CD14-positive monocyte (primary cell): ENCODE measurements at regions not wholly inside any gene's neighbourhood (a gene's known extent, or its start where the extent isn't known, plus 50 kb on each side); places are given as distances from the start of the nearest gene placed in this dataset.

Source experiments
- DNase-seq, 3 donors: peaks; one replicate each; pipeline ENCODE4 v3.0.0-alpha.2; 2011 to 2022
- H2AFZ ChIP-seq: 2 replicates; pipeline ENCODE4 v1.6.0; 2012; ENCODE audit warnings: mild to moderate bottlenecking, low read depth, low read length, inconsistent platforms; ENCODE audit not compliant: insufficient read depth, poor library complexity, severe bottlenecking
- H3K27ac ChIP-seq, 2 donors: 1 replicate in 1 of 2; 2 replicates in 1 of 2; pipeline ENCODE4 v1.5.1; 2012 to 2013; ENCODE audit warnings: low read length in 2 of 2, control low read depth in 1 of 2, inconsistent platforms in 1 of 2, low read depth in 1 of 2, mild to moderate bottlenecking in 1 of 2
- H3K27me3 ChIP-seq, 2 donors: one replicate each; pipeline versions ENCODE4 v1.6.0 to v1.6.1; 2011 to 2013; ENCODE audit warnings: low read length in 2 of 2; ENCODE audit not compliant: control insufficient read depth in 2 of 2, insufficient read depth in 2 of 2
- H3K36me3 ChIP-seq, 2 donors: replicated peaks in 1 of 2; 1 replicate in 1 of 2; 2 replicates in 1 of 2; pipeline versions ENCODE4 v1.5.1 to v1.6.1; 2012 to 2013; ENCODE audit warnings: low read length in 2 of 2, control low read depth in 1 of 2, inconsistent platforms in 1 of 2, mild to moderate bottlenecking in 1 of 2; ENCODE audit not compliant: insufficient read depth in 2 of 2, control insufficient read depth in 1 of 2
- H3K4me1 ChIP-seq, 2 donors: 1 replicate in 1 of 2; 2 replicates in 1 of 2; pipeline versions ENCODE4 v1.5.1 to v1.6.1; 2012 to 2013; ENCODE audit warnings: low read length in 2 of 2, control low read depth in 1 of 2, inconsistent platforms in 1 of 2, mild to moderate bottlenecking in 1 of 2, moderate library complexity in 1 of 2; ENCODE audit not compliant: insufficient read depth in 2 of 2, control insufficient read depth in 1 of 2
- H3K4me2 ChIP-seq: replicated peaks from 2 replicates; pipeline ENCODE3; 2012; ENCODE audit warnings: low read length, moderate library complexity, mild to moderate bottlenecking; ENCODE audit not compliant: poor library complexity, severe bottlenecking; ENCODE audit errors: extremely low read depth
- H3K4me3 ChIP-seq, 3 experiments: fragments of 200-600 bp in 1 of 3; sonication (generic) in 1 of 3; replicated peaks in 1 of 3; 1 replicate in 2 of 3; 2 replicates in 1 of 3; pipeline ENCODE4 v1.5.1; 2011 to 2013; ENCODE audit warnings: low read length in 3 of 3, mild to moderate bottlenecking in 3 of 3, control low read depth in 2 of 3, low read depth in 2 of 3, inconsistent platforms in 1 of 3, moderate library complexity in 1 of 3
- H3K79me2 ChIP-seq: 2 replicates; pipeline ENCODE4 v1.6.0; 2012; ENCODE audit warnings: mild to moderate bottlenecking, control low read depth, inconsistent platforms, low read length, moderate library complexity; ENCODE audit not compliant: insufficient read depth
- H3K9ac ChIP-seq: 2 replicates; pipeline ENCODE4 v1.6.0; 2017; ENCODE audit warnings: low read length, mild to moderate bottlenecking; ENCODE audit not compliant: insufficient read depth, poor library complexity, severe bottlenecking
- H3K9me3 ChIP-seq, 2 donors: replicated peaks in 1 of 2; 1 replicate in 1 of 2; 2 replicates in 1 of 2; pipeline versions ENCODE4 v1.5.1 to v1.6.1; 2012 to 2013; ENCODE audit warnings: low read length in 2 of 2, control low read depth in 1 of 2; ENCODE audit not compliant: control insufficient read depth in 1 of 2, insufficient read depth in 1 of 2
- H4K20me1 ChIP-seq: 2 replicates; pipeline ENCODE4 v1.6.0; 2012; ENCODE audit warnings: mild to moderate bottlenecking, low read length, control low read depth, moderate library complexity; ENCODE audit not compliant: insufficient read depth
- H3K27ac Mint-ChIP-seq, 7 donors: one replicate each; pipeline ENCODE4 v1.8.0; 2020; ENCODE audit warnings: mild to moderate bottlenecking in 7 of 7, mixed read lengths in 7 of 7, moderate library complexity in 6 of 7, inconsistent platforms in 2 of 7
- H3K27me3 Mint-ChIP-seq, 3 donors: one replicate each; pipeline ENCODE4 v1.8.0; 2021 to 2022; ENCODE audit warnings: low read depth in 3 of 3, mild to moderate bottlenecking in 3 of 3, mixed read lengths in 3 of 3, moderate library complexity in 3 of 3, inconsistent platforms in 1 of 3
- H3K36me3 Mint-ChIP-seq, 2 donors: one replicate each; pipeline ENCODE4 v1.8.0; 2020; ENCODE audit warnings: mixed read lengths in 2 of 2, inconsistent platforms in 1 of 2, mild to moderate bottlenecking in 1 of 2
- H3K4me1 Mint-ChIP-seq: one replicate; pipeline ENCODE4 v1.8.0; 2020; ENCODE audit warnings: mild to moderate bottlenecking, mixed read lengths
- H3K4me3 Mint-ChIP-seq, 2 donors: one replicate each; pipeline ENCODE4 v1.8.0; 2020; ENCODE audit warnings: mild to moderate bottlenecking in 2 of 2, mixed read lengths in 2 of 2, moderate library complexity in 1 of 2
- H3K9me3 Mint-ChIP-seq, 7 donors: one replicate each; pipeline ENCODE4 v1.8.0; 2020 to 2022; ENCODE audit warnings: mixed read lengths in 7 of 7, mild to moderate bottlenecking in 6 of 7, moderate library complexity in 6 of 7, inconsistent platforms in 2 of 7
- CTCF ChIP-seq: fragments of 200-600 bp; IDR thresholded peaks from one replicate; pipeline ENCODE4 v1.8.0; 2022; ENCODE audit warnings: antibody characterized with exemption, mild to moderate bottlenecking
- WGBS: methylation state at CpG from one replicate; pipeline ENCODE4 v1.1.5; 2013; ENCODE audit warnings: missing lambda C conversion rate; ENCODE audit not compliant: insufficient coverage; 5-methylcytosine and 5-hydroxymethylcytosine counted together
- intact Hi-C, 2 donors: fragments of 100-400 bp; cut with micrococcal nuclease; formaldehyde crosslinking; loops; one replicate each; pipeline versions ENCODE4 v1.15.0 to v1.15.1; 2023

- Histone ChIP-seq H2AFZ (no peak overlapping the region), H3K9me3 (no peaks in the 10 kb centered on the region), H3K4me3 (no peak overlapping the region), H3K27ac (no peak overlapping the region), H4K20me1 (no peaks in the 10 kb centered on the region), H3K4me1 (peaks cover 33 to 35% of the 10 kb centered on the region in 2 donors), H3K79me2 (no peaks in the 10 kb centered on the region), H3K27me3 (no peaks in the 10 kb centered on the region), H3K4me2 (no peak overlapping the region), H3K36me3 (no peaks in the 10 kb centered on the region), H3K9ac (no peak overlapping the region)
- TF ChIP-seq CTCF, result no peak
- Mint-ChIP-seq H3K4me1 (peaks cover 34% of the 10 kb centered on the region), H3K27me3 (no peaks in the 10 kb centered on the region), H3K27ac (no peak overlapping the region), H3K4me3 (no peak overlapping the region), H3K36me3 (no peaks in the 10 kb centered on the region), H3K9me3 (peaks cover 0 to 4% (median 2%) of the 10 kb centered on the region in 7 donors)
- intact Hi-C loops, result no loop called here
- WGBS, result 100% methylated on average over 1 of the region's 5 CpGs
- DNase-seq, result no peak
These were observed 313.8 kb upstream of the AKR1E2 start for GRCh38 chr10:4512196-4512595.

GRCh38 chr10:4511509-4511908 is 314.5 kb upstream of the AKR1E2 start:
- Histone ChIP-seq H3K27ac (no peak overlapping the region), H2AFZ (no peak overlapping the region), H3K9ac (no peak overlapping the region), H3K79me2 (no peaks in the 10 kb centered on the region), H4K20me1 (no peaks in the 10 kb centered on the region), H3K27me3 (no peaks in the 10 kb centered on the region), H3K9me3 (no peaks in the 10 kb centered on the region), H3K36me3 (no peaks in the 10 kb centered on the region), H3K4me2 (no peak overlapping the region), H3K4me3 (no peak overlapping the region), H3K4me1 (peaks cover 33 to 35% of the 10 kb centered on the region in 2 donors)
- H3K27ac Mint-ChIP-seq, result no peak overlapping the region
- H3K4me1 Mint-ChIP-seq, result peaks cover 34% of the 10 kb centered on the region
- H3K36me3 Mint-ChIP-seq, result no peaks in the 10 kb centered on the region
- no peak for TF ChIP-seq CTCF
- no CpG with 5 or more reads among the region's 4 CpGs for WGBS
- no peak overlapping the region for H3K4me3 Mint-ChIP-seq
- intact Hi-C loops, result no loop called here
- H3K27me3 Mint-ChIP-seq, result peaks cover 0 to 3% (median 1%) of the 10 kb centered on the region in 3 donors
- no peak for DNase-seq
- peaks cover 0 to 2% (median 0%) of the 10 kb centered on the region in 7 donors for H3K9me3 Mint-ChIP-seq
